Activated CD4-positive, alpha-beta T cell treated with anti-CD3 and anti-CD28 coated beads, Interleukin-2, amount 50 U/mL, for 24 hours (primary cell): ENCODE measurements at regions not wholly inside any gene's neighbourhood (a gene's known extent, or its start where the extent isn't known, plus 50 kb on each side); places are given as distances from the start of the nearest gene placed in this dataset.
A peak's percentile ranks its signal among the peaks of the same experiment; 100 is the strongest.

Experiments
- DNase-seq, 2 donors: peaks; one replicate each; pipeline ENCODE4 v3.0.0-alpha.2; 2020; ENCODE audit warnings: low read depth in 1 of 2, low spot score in 1 of 2

DNA sequence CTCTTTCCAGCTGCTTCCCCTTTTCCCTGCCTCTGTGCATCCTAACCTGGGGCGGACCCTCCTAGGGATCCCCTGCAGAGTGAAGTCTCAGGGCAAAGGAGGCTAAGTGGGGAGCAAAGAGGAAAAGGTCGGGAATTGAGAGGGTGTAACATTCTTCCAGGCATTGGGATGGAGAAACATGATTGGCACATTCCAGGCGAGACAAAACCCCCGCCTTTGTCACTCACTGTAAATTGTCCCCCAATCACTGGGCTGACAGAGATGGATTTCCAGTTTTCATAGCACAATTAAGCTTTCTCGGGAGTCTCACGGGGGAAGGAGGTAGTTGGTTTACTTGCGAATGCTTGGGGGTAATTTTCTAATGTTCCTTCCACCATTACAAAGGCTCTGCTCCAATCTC is 74.9 kb downstream of the MIAT start:
- no peak for DNase-seq

GRCh38 chr22:26734339-26735018 is 77.1 kb downstream of the MIAT start:
- no peak for DNase-seq

- DNase-seq, result no peak
Measured at GRCh38 chr22:26735019-26735409, 77.6 kb downstream of the MIAT start.

DNA sequence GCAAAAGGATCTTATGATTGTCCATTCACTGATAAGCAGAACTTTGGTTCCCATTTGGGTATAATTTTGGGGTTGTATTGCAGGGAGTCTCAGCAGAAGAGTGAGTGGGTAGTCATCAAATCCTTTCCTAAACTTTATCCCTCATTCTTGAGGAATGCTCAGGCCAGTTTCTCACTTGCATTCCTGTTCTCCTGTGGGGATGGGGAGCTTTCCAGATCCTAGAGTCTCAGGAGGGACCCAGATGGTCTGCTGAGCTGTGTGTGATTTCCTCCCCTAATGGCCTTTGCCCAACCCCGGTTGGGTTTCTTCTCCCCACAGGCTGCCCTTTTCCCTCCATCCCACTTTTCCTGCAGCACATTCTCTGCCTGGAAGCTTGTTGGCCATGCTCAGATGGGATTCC is 79.9 kb downstream of the MIAT start:
- no peak for DNase-seq

GRCh38 chr22:26740253-26740652 is 82.9 kb downstream of the MIAT start:
- DNase-seq, result no peak

DNA sequence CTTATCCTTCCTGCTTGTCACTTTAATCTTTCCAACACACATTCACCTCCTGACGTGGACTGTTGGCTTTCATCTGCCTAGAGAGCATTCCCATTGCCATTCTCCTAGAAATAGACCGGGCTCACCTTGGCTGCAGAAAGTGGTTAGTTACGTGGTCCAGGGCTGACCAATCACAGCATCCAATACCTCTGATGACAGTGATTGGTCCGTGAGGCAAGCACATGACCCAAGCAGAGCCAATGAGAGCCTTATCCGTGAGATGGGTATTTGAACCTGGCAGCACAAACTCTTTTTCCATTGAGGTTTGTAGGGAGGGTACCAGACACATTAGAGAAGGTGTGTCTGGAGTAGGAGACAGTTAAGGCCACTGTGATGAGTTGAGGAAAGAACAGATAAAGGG is 85.8 kb downstream of the MIAT start:
- DNase-seq, result no peak

DNA sequence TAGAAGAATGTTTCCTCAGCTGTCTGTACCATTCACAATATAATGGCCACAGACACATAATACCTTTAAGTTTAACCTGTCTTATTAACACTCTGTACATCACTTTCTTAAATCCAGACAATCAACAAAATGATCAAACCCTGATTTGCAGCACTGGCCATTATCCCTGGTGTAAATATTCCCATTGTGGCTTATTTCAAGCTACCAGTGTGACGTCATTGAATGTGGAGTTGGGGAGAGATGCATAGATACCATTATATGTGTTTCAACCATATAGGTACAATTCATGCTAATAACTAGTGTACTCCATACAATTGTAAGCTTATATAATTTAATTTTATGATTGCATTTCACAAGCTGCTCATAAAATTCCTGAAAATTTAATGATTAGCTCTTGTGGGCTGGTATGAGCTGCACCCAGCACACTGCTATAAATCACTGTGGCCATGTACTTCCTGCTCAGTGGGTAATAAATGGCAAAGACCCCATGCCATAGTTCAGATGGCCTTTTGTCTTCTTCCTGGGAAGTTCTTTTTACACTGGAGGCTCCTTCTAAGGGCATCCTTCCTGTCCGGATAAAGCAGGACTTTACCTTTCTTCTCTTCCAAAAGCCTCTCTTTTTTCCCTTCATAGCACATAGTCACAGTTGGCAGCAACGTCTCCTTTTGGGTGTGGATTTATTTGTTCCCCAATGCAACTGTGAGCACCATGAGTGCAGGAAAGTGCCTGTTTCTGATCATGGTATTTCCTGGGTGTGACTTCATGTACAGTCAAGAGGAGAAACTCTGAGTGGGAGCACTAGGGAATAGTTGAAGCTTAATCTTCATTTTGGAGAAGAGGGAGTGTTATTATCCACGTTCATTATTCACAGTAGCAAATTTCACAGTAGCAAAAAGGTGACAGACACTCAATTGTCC is 87.8 kb downstream of the MIAT start:
- no peak for DNase-seq

DNA sequence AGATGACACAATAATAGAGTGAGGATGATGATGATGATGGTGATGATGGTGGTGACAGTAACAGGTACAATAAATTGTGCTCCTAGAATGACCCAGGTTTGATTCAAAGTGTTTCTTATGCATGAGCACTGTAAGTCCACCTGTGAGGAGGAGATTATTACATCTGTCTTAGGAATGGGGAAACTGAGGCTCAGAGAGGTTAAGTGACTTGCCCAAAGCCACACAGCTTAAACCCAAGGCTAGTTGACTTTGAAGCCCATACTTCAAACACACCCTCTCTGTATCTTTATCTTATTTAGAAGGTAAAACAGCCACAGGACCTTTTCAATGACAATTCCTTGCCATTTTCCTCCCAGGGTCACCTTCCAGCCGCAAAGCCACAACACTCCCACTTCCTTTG is 88.9 kb downstream of the MIAT start:
- DNase-seq, result no peak

- DNase-seq, result no peak
Measured at GRCh38 chr22:26748845-26749244, 91.5 kb downstream of the MIAT start.

- DNase-seq, result no peak
Measured at GRCh38 chr22:26751217-26751616, 93.8 kb downstream of the MIAT start.

DNA sequence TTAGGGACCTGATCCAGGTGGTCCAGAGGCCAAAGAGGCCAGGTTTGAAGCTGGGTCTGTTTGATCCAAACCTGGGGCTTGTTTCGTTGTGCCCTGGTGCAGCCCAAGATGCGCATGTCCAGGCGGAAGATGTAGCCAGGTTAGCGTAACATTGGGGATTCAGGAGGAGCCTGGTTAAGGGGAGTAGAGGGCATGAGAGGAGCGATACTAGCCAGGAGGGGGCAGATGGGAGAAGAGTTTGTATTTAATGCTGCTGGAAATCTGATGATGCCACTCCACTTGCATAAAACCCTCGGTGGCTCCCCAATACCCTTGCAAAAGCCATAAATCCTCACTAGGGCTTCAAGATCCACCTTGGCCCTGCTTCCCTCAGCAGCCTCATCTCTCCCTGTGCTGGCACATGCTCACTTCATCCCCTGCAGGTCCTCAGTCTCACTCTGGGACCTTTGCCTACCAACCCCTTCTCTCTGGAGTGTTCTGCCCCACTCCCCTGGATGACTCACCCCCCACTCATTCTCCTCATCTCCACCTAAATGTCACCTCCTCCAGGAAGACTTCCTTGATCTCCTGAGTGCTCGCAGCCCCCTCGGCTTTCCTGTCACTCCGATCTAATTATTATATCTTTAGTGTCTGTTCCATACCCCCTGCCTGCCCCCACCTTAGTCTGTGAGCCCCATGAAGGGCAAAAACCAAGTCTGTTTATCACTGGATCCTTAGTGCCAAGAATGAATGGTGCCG is 95.9 kb downstream of the MIAT start:
- DNase-seq, result no peak

- DNase-seq, result peak in 1 of 2 donors; percentile 36
Measured at GRCh38 chr22:26756675-26757293, 99.4 kb downstream of the MIAT start.

GRCh38 chr22:26757496-26757895 is 100.1 kb downstream of the MIAT start:
- DNase-seq, result no peak

GRCh38 chr22:26762503-26763472 is 105.4 kb downstream of the MIAT start:
- DNase-seq, result no peak

GRCh38 chr22:26763633-26764361 is 106.4 kb downstream of the MIAT start:
- no peak for DNase-seq

- no peak for DNase-seq
Measured at GRCh38 chr22:26766510-26767350, 109.3 kb downstream of the MIAT start.

DNA sequence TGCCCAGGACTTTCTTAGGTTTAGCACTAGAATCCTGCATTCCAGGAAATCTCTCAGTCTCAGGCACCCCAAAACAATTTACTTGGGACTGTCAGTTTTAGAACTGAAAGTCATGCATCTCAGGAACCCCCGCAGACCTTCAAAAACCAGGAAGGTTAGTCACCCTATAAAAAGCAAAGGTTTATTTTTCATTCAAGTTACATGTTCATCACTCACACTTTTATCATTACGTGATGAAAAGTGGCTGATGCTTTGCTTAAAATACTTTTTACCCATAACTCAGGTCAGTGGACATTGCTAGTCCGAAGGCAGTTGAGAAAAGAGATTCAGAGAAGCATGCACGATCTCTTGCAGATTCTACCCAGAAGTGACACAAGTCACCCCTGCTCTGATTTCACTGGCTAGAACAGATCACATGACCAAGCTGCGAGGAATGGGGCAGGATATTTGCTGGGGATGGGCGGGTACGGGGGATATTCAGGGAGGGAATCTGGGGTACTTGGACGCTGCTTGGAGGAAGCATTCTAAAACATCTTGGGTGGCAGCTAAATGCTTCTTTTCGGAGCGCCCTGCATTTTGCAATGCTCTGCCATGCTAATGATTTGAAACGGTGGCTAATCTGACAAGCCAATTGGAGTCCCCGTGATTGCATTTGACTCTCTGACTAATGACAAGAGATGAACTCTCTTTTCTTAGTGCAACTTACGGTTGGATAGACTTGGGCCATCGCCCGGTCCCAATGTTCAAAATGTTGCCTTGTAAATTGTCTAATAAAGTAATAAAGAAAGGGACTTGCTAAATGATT is 110.2 kb downstream of the MIAT start:
- no peak for DNase-seq

DNA sequence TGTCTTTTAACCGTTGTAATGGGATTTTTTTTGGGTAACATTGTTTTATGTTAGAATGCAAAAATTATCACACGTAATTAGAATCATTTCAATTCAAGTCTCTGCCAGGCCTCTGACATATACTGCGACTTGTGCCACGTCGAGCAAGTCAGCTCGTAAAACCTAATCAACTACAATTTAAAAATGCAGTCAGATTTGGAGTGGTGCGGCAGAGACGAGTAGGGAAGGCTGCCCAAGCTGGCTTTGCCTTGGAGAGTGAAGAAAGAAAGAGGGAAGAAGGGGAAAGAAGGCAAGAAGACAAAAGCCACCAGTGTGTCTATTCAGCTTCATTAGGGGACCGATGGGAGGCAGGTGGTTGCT is 110.7 kb downstream of the MIAT start:
- DNase-seq, result no peak
